ENCODE measurements at regions not wholly inside any gene's neighbourhood (a gene's known extent, or its start where the extent isn't known, plus 50 kb on each side); places are given as distances from the start of the nearest gene placed in this dataset.
"Not testable (repeated sequence)": the region's sequence is repeated elsewhere in the genome, so short reads cannot be mapped to it uniquely, and the experiment has no call there.

DNA sequence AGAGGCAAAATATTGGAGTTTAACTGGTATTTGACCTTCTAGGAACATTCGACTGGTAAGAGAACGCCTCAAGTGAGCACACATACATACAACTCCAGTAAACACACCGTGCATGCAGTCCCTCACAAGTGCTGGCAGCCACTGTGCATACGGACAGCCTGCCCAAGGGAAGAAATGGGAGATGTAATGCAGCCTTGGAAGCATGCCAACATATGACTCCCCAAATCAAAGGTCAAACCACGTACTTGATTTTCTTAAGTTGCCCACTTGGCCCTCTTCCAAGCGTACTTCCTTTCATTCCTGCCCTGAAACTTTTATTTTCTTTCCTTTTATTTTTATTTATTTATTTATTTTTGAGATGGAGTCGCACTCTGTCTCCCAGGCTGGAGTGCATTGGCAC lies 206.6 kb downstream of the SPRY1 start:
- intact Hi-C loops (cut with DNase I): no loop called here
- no peaks in the 10 kb centered on the region for H3K27me3 ChIP-seq
- TF ChIP-seq POLR2A (IDR thresholded peaks at IDR 0.05): no peak
- TF ChIP-seq, protein P1, sequence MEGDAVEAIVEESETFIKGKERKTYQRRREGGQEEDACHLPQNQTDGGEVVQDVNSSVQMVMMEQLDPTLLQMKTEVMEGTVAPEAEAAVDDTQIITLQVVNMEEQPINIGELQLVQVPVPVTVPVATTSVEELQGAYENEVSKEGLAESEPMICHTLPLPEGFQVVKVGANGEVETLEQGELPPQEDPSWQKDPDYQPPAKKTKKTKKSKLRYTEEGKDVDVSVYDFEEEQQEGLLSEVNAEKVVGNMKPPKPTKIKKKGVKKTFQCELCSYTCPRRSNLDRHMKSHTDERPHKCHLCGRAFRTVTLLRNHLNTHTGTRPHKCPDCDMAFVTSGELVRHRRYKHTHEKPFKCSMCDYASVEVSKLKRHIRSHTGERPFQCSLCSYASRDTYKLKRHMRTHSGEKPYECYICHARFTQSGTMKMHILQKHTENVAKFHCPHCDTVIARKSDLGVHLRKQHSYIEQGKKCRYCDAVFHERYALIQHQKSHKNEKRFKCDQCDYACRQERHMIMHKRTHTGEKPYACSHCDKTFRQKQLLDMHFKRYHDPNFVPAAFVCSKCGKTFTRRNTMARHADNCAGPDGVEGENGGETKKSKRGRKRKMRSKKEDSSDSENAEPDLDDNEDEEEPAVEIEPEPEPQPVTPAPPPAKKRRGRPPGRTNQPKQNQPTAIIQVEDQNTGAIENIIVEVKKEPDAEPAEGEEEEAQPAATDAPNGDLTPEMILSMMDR (IDR thresholded peaks at IDR 0.05): no peak
- H3K4me1 ChIP-seq: peaks cover 5 to 20% (median 10%) of the 10 kb centered on the region in 3 donors
- no peaks in the 10 kb centered on the region for H3K9me3 ChIP-seq
- H3K4me3 ChIP-seq: no peak overlapping the region
- 63 to 69% methylated on average over 5 to 7 of the region's 7 CpGs for WGBS, 2 donors
- no peaks in the 10 kb centered on the region for H3K36me3 ChIP-seq
- H3K27ac ChIP-seq: no peak overlapping the region
- DNase-seq: no peak

DNA sequence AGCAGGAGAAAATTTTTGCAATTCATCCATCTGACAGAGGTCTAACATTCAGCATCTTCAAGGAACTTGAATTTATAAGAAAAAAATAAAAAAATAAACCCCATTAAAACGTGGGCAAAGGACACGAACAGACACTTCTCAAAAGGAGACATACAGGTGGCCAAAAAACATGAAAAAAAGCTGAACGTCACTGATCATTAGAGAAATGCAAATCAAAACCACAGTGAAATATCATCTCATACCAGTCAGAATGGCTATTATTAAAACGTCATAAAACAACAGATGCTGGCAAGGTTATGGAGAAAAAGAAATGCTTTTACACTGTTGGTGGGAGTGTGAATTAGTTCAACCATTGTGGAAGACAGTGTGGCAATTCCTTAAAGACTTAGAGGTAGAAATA lies 209.2 kb downstream of the SPRY1 start:
- H3K27me3 ChIP-seq; H3K9me3 ChIP-seq; intact Hi-C loops (cut with DNase I); H3K4me1 ChIP-seq; H3K27ac ChIP-seq; H3K36me3 ChIP-seq; H3K4me3 ChIP-seq; DNase-seq: not testable (repeated sequence)
- WGBS, 2 donors: 54 to 91% methylated on average over 4 of the region's 4 CpGs

DNA sequence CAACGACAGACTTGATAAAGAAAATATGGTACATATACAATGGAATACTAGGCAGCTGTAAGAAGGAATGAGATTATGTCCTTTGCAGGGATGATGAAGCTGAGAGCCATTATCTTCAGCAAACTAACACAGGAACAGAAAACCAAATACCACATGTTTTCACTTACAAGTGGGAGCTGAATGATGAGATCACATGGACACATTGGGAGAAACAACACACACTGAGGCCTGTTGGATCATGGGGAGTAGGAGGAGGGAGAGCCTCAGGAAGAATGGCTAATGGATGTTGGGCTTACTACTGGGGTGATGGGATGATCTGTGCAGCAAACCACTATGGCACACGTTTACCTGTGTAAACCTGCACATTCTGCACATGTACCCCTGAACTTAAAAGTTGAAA lies 209.7 kb downstream of the SPRY1 start:
- Histone ChIP-seq H3K27ac (no peak overlapping the region), H3K4me1 (no peaks in the 10 kb centered on the region), H3K36me3 (no peaks in the 10 kb centered on the region), H3K27me3 (no peaks in the 10 kb centered on the region), H3K4me3 (no peak overlapping the region), H3K9me3 (no peaks in the 10 kb centered on the region)
- WGBS, 2 donors: 86 to 87% methylated on average over 2 of the region's 2 CpGs
- intact Hi-C loops (cut with DNase I): no loop called here
- no peak for DNase-seq
- TF ChIP-seq, protein P1 (IDR thresholded peaks at IDR 0.05): no peak

GRCh38 chr4:123606946-123607542 lies 210.4 kb downstream of the SPRY1 start:
- DNase-seq: no peak
- no peaks in the 10 kb centered on the region for H3K9me3 ChIP-seq
- H3K36me3 ChIP-seq: no peaks in the 10 kb centered on the region
- no peaks in the 10 kb centered on the region for H3K27me3 ChIP-seq
- TF ChIP-seq, protein P1 (IDR thresholded peaks at IDR 0.05): no peak
- TF ChIP-seq POLR2A (IDR thresholded peaks at IDR 0.05): no peak
- 63 to 70% methylated on average over 3 of the region's 3 CpGs for WGBS, 2 donors
- intact Hi-C loops (cut with DNase I): no loop called here
- H3K4me1 ChIP-seq: no peaks in the 10 kb centered on the region
- H3K27ac ChIP-seq: no peak overlapping the region
- H3K4me3 ChIP-seq: no peak overlapping the region

DNA sequence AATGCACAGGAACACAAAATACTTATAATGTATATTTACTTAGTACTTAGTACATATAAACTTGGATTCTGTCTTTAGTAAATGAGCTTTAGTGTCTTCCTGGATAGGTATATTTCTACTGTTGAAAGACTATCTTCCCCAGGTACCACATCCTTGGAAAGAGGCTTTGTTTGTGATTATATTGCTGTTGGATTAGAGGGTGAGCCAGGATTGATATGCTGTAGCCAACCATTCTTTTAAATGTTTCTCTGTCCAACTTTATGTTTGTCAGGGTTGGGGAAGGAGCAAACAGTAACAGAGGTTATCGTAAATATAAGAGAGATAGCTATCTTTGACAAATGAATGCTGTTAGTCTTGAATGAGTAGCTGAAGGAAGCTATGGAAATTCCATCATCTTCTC lies 213.2 kb downstream of the SPRY1 start:
- H3K27ac ChIP-seq: no peak overlapping the region
- TF ChIP-seq, protein P1 (IDR thresholded peaks at IDR 0.05): no peak
- TF ChIP-seq POLR2A (IDR thresholded peaks at IDR 0.05): no peak
- H3K36me3 ChIP-seq: no peaks in the 10 kb centered on the region
- WGBS, 2 donors: 89 to 100% methylated on average over 1 of the region's 1 CpG
- intact Hi-C loops (cut with DNase I): no loop called here
- H3K4me3 ChIP-seq: no peak overlapping the region
- no peaks in the 10 kb centered on the region for H3K27me3 ChIP-seq
- DNase-seq: no peak
- H3K4me1 ChIP-seq: no peaks in the 10 kb centered on the region
- H3K9me3 ChIP-seq: no peaks in the 10 kb centered on the region

All from esophagus squamous epithelium (tissue), 5 donors.